HG02623 (cell line): ENCODE measurements at regions not wholly inside any gene's neighbourhood (a gene's known extent, or its start where the extent isn't known, plus 50 kb on each side); places are given as distances from the start of the nearest gene placed in this dataset.
"Not testable (repeated sequence)": the region's sequence is repeated elsewhere in the genome, so short reads cannot be mapped to it uniquely, and the experiment has no call there.

Source experiments
- ATAC-seq: cut with Tn5 transposase; IDR thresholded peaks from one replicate; pipeline ENCODE4 v1.9.1; 2021; ENCODE audit warnings: moderate library complexity; ENCODE audit not compliant: unreplicated experiment

- ATAC-seq = no peak
Measured at GRCh38 chr13:42373048-42373812, 101.3 kb downstream of the AKAP11 start.

- no peak for ATAC-seq
Measured at GRCh38 chr13:42375663-42376062, 103.7 kb downstream of the AKAP11 start.

- peak; percentile 77 for ATAC-seq
Measured at GRCh38 chr13:42377640-42378382, 105.9 kb downstream of the AKAP11 start.

GRCh38 chr13:42378383-42378780, 106.4 kb downstream of the AKAP11 start:
- ATAC-seq = peak; percentile 26

GRCh38 chr13:42379241-42379640, 107.3 kb downstream of the AKAP11 start:
- ATAC-seq = no peak

- ATAC-seq = peak; percentile 43
Measured at GRCh38 chr13:42380420-42381164, 108.6 kb downstream of the AKAP11 start.

GRCh38 chr13:42381165-42381425, 109.1 kb downstream of the AKAP11 start:
- no peak for ATAC-seq

DNA sequence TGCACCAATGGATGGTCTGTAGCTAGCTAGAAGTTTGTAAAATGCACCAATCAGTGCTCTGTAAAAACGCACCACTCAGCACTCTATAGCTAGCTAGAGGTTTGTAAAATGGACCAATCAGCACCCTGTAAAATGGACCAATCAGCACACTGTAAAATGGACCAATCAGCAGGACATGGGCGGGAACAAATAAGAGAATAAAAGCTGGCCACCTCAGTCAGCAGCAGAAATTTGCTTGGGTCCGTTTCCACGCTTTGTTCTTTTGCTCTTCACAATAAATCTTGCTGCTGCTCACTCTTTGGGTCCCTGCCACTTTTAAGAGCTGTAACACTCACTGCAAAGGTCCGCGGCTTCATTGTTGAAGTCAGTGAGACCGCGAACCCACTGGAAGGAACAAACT, 109.5 kb downstream of the AKAP11 start:
- not testable (repeated sequence) for ATAC-seq

DNA sequence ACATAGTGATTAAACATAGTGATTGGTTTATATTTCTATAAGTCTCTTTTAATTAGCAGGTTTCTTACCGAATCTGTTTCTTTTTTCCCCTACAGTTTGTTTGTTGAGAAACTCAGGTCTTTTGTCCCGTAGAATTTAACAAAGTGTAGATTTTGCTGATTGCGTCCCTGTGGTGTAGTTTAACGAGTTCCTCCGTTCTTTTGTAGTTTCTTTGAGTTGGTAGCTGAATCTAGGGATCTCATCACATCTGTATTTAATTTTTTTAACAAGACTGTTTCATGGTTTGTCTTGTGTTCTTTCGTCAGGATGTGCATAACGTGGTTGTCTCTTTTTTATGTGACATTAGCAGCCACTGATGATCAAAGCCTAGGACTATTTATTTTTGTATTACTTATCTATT, 111.1 kb downstream of the AKAP11 start:
- ATAC-seq = no peak

DNA sequence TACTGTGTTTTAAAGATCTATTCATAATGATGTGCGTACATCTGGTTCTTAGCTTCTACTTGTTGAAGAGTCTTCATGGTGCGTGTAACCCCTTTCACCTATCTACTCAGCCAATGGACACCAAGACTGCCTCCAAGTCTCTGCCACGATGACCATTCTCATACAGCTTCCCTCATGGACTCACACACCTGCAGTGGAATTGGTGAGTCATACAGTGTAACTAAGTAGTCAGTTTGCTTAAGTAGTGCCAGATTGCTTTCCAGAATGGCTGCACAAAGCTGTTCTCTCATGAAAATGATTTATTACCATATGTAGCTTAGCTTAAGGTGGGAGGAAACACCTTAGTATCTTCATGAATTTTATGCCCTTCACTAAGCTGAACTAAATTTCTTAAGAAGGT, 112.3 kb downstream of the AKAP11 start:
- ATAC-seq = no peak

GRCh38 chr13:42388326-42388725, 116.4 kb downstream of the AKAP11 start:
- ATAC-seq = no peak

DNA sequence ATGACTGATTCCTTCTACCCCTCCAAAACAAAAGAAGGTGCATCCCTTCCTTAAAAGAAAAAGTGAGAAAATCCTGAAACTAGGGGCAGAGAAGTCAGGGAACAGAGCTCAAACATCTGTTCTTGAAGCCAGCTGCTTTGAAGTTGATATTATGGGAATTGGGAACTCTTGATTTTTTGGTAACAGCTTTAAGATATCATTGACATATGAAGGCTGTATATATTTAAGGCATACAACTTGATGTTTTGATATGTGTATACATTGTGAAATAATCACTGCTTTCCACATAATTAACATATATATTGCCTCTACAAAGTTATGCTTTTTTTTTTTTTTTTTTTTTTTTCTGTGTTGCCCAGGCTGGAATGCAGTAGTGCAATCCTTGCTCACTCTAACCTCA, 117.1 kb downstream of the AKAP11 start:
- no peak for ATAC-seq

GRCh38 chr13:42392180-42392579, 120.2 kb downstream of the AKAP11 start:
- ATAC-seq = no peak

DNA sequence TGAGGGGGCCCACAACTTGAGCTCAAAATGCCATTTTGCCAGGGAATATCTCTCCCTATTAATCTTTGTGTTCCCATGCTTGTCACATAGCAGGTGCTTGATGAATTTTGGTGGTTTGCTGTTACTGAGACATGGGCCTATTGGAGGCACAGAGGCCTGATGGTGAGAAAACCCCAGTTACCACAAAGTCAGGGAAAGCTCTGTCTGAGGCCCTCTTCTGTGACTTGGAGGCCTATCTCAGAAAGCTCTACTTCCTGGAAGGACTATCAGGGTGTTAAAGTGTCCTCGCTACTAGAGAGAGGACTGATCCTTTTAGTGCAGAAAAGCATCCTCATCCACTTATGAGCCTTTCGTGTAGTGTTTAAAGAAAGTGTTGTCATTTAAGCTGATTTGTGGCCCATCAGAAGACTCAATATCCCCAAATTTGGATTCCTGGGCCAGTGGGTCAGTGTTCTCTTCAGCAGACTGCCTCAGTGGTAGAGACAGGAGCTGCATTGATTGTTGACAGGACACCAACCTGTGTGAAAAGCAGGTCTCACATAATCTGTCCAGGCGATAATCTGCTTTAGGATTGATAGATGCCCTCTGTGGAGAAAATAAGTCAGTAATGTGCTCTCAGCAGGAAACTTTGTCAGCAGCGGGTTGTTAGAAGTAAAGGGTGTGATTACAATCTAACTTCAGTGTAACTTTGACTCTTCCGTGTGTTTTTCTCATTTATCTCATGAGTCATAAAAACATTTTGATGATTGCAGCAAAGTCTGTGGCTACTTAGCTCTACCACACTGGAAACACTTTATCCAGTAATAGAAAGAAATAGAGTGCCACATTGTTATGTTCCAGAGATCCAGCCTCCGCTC, 121.0 kb downstream of the AKAP11 start:
- peak; percentile 40 for ATAC-seq

GRCh38 chr13:42393573-42394360, 121.8 kb downstream of the AKAP11 start:
- no peak for ATAC-seq

DNA sequence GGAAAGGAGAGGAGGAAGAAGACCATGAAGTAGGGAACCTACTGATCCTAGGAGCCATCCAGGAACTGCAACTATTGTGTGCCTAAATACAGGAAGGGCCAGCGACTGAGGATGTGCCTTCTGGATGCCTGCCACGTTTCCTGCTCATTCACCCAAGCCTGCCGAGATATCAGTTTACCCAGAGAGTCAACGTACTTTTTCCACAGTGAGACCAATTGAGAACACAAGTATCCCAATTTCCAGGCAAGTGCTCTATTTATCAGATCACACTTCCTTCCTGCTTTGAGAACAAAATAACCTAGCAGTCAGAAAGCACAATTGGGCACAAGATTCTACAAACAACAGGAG, 122.4 kb downstream of the AKAP11 start:
- no peak for ATAC-seq

DNA sequence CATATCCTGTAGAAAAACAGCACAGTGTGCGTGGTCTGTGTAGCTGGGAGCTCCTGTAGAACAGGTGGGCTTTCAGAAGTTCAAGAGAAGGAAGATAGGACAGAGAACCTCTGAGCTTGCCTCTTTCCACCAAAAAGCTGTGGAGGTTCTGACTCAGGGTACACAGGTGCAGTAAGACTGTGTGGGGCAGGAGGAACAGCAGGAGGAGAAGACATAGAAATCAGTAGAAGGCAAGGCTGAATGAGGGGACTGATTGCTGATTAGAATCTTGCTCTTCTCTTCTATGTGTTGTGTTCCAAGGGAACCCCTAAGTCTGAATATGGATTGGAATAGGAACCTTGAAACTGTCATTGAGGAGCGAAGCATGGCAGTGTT, 122.7 kb downstream of the AKAP11 start:
- no peak for ATAC-seq

- ATAC-seq = no peak
Measured at GRCh38 chr13:42395086-42395821, 123.3 kb downstream of the AKAP11 start.

DNA sequence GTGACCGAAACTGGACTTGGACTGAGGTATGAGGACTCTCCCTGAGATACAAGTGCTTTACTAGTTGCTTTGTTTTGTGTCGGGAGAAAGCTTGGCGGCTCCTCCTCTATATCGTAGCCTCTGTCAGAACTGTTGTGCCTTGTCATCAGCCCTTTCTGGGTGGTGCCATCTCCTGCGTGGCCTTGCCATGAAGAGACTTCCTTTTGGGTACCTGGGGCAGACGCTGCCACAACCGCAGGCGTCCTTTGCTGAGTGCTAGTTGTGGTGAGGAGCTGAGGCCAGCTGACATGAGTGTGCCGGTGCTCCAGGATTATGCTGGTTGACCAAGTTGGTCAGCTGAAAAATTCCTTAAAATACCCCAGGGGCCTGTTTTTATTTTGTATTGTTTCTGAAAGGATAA, 124.5 kb downstream of the AKAP11 start:
- ATAC-seq = no peak
